ENCODE measurements at regions not wholly inside any gene's neighbourhood (a gene's known extent, or its start where the extent isn't known, plus 50 kb on each side); places are given as distances from the start of the nearest gene placed in this dataset.

GRCh38 chr3:22759636-22760310 lies 443.4 kb upstream of the UBE2E2 start:
- H3K27me3 ChIP-seq = no peaks in the 10 kb centered on the region
- TF ChIP-seq, protein P1, sequence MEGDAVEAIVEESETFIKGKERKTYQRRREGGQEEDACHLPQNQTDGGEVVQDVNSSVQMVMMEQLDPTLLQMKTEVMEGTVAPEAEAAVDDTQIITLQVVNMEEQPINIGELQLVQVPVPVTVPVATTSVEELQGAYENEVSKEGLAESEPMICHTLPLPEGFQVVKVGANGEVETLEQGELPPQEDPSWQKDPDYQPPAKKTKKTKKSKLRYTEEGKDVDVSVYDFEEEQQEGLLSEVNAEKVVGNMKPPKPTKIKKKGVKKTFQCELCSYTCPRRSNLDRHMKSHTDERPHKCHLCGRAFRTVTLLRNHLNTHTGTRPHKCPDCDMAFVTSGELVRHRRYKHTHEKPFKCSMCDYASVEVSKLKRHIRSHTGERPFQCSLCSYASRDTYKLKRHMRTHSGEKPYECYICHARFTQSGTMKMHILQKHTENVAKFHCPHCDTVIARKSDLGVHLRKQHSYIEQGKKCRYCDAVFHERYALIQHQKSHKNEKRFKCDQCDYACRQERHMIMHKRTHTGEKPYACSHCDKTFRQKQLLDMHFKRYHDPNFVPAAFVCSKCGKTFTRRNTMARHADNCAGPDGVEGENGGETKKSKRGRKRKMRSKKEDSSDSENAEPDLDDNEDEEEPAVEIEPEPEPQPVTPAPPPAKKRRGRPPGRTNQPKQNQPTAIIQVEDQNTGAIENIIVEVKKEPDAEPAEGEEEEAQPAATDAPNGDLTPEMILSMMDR (IDR thresholded peaks at IDR 0.05) = no peak
- TF ChIP-seq POLR2A (IDR thresholded peaks at IDR 0.05) = no peak
- H3K27ac ChIP-seq = no peak overlapping the region
- H3K4me1 ChIP-seq = no peaks in the 10 kb centered on the region
- no peak overlapping the region for H3K4me3 ChIP-seq
- intact Hi-C loops (cut with DNase I; ENCODE audit: low total_unique reads) = no loop called here
- no peaks in the 10 kb centered on the region for H3K36me3 ChIP-seq
- DNase-seq = no peak
- no peaks in the 10 kb centered on the region for H3K9me3 ChIP-seq

GRCh38 chr3:22765679-22766078 lies 437.4 kb upstream of the UBE2E2 start:
- no peaks in the 10 kb centered on the region for H3K9me3 ChIP-seq
- H3K36me3 ChIP-seq = no peaks in the 10 kb centered on the region
- intact Hi-C loops (cut with DNase I; ENCODE audit: low total_unique reads) = no loop called here
- TF ChIP-seq, protein P1 (IDR thresholded peaks at IDR 0.05) = no peak
- DNase-seq = no peak
- H3K27ac ChIP-seq = no peak overlapping the region
- H3K4me3 ChIP-seq = no peak overlapping the region
- H3K27me3 ChIP-seq = no peaks in the 10 kb centered on the region
- no peaks in the 10 kb centered on the region for H3K4me1 ChIP-seq

GRCh38 chr3:22777834-22778233 lies 425.3 kb upstream of the UBE2E2 start:
- Histone ChIP-seq H3K27me3 (no peaks in the 10 kb centered on the region), H3K27ac (no peak overlapping the region), H3K9me3 (no peaks in the 10 kb centered on the region), H3K4me1 (no peaks in the 10 kb centered on the region), H3K4me3 (no peak overlapping the region), H3K36me3 (no peaks in the 10 kb centered on the region)
- intact Hi-C loops (cut with DNase I; ENCODE audit: low total_unique reads) = no loop called here
- DNase-seq = no peak
- TF ChIP-seq, protein P1 (IDR thresholded peaks at IDR 0.05) = no peak
- no peak for TF ChIP-seq POLR2A (IDR thresholded peaks at IDR 0.05)

DNA sequence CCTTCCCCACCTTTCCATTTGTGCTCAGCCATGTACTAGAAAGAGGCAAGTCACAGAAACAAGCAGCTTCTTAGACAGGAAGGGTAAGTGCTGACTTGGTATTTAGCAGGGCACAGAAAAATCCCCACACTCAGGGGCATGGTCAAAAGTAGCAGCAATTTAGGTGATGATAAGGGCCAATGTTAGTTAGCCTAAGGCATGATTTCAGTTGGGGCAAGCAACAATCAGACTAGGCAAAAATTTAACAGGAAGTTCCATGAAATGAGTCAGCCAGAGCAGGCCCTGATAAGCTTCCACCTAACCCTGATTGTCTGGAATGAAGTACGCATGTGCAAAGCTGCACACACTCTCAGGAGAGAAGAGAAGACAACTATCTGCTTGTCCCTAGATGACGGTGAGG lies 423.4 kb upstream of the UBE2E2 start:
- intact Hi-C loops (cut with DNase I; ENCODE audit: low total_unique reads) = no loop called here
- no peaks in the 10 kb centered on the region for H3K36me3 ChIP-seq
- H3K27ac ChIP-seq = no peak overlapping the region
- TF ChIP-seq POLR2A (IDR thresholded peaks at IDR 0.05) = no peak
- TF ChIP-seq, protein P1 (IDR thresholded peaks at IDR 0.05) = no peak
- no peaks in the 10 kb centered on the region for H3K4me1 ChIP-seq
- H3K9me3 ChIP-seq = peaks cover 0 to 8% of the 10 kb centered on the region in 2 donors
- H3K27me3 ChIP-seq = no peaks in the 10 kb centered on the region
- H3K4me3 ChIP-seq = no peak overlapping the region
- no peak for DNase-seq

- intact Hi-C loops (cut with DNase I; ENCODE audit: low total_unique reads) = no loop called here
- no peak overlapping the region for H3K4me3 ChIP-seq
- H3K36me3 ChIP-seq = no peaks in the 10 kb centered on the region
- no peak for DNase-seq
- H3K27me3 ChIP-seq = no peaks in the 10 kb centered on the region
- H3K4me1 ChIP-seq = no peaks in the 10 kb centered on the region
- H3K9me3 ChIP-seq = no peaks in the 10 kb centered on the region
- TF ChIP-seq, protein P1 (IDR thresholded peaks at IDR 0.05) = no peak
- TF ChIP-seq POLR2A (IDR thresholded peaks at IDR 0.05) = no peak
- no peak overlapping the region for H3K27ac ChIP-seq
These were observed 410.6 kb upstream of the UBE2E2 start for GRCh38 chr3:22792533-22792932.
